NCI-H2029 (cell line): ENCODE measurements at regions not wholly inside any gene's neighbourhood (a gene's known extent, or its start where the extent isn't known, plus 50 kb on each side); places are given as distances from the start of the nearest gene placed in this dataset.
"Not testable (repeated sequence)": the region's sequence is repeated elsewhere in the genome, so short reads cannot be mapped to it uniquely, and the experiment has no call there.

Experiments
- DNase-seq: peaks from one replicate; lab custom pipeline; 2025; lab: John Stamatoyannopoulos, UW

DNA sequence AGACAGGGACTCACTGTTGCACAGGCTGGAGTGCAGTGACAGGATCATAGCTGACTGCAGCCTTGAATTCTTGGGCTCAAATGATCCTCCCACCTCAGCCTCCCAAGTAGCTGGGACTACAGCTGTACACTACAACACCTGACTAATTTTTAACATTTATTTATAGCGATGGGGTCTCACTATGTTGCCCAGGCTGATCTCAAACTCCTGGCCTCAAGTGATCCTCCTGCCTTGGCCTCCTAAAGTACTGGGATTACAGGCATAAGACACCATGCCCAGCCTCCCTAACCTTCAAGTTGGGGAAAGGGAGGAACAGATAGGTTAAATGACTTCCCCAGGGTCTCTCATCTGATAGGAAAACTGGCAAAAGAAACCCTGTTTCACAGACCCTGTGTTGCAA lies 919.5 kb downstream of the TYW1 start:
- not testable (repeated sequence) for DNase-seq

DNA sequence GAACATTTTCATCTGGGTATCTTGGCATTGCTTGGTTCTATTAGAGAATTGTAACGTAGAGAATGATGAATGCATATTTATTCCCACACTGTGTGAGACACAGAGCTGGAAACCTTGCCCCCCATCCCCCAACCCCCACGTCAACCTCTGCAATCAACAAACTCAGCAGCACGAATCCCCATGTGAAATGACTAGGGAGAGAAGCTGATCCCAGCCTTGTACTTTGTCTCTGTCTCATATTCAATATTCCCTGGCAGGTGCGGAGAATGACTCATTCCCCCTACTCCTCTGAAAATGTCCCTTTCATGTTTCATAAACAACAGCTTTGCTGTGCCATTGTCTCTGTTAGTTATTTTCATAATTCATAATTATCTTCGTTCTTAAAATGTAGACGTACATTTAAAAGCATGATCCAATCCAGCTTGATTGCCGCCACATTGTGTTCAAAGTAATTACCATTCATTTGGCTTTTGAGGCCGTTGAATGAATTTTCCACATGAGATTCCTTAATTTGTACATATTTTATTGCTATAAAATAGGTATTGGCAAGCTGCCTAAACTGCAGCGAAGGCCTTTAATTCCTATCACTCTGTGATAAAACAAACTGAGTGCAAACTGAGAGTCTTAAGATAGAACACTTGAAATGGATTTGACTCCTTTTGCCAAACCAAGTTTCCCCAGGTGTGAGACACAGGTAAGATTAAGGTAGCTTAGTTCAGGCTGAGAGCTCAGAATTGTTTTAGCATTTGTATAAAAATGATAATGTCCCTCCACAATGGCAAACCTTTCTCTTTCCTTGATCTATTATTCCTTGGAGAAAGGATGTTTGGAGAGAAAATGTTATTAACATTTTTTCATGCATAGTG lies 920.2 kb downstream of the TYW1 start:
- DNase-seq: no peak

DNA sequence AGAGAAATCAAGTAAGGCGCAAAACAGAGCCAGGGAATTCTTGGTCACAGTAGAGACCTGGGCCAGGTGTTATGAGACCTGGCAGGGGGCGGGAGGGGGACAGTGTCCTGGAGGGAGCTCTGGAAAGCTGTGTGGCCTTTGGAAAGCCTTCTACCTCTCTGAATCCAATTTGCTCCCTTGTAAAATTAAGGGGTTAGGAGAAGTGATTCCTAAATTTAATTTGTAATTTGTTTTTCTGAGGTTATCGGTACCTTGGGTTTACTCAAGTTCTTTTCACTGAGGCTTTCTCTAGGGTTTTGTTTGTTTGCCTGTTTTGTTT lies 920.8 kb downstream of the TYW1 start:
- DNase-seq: no peak

DNA sequence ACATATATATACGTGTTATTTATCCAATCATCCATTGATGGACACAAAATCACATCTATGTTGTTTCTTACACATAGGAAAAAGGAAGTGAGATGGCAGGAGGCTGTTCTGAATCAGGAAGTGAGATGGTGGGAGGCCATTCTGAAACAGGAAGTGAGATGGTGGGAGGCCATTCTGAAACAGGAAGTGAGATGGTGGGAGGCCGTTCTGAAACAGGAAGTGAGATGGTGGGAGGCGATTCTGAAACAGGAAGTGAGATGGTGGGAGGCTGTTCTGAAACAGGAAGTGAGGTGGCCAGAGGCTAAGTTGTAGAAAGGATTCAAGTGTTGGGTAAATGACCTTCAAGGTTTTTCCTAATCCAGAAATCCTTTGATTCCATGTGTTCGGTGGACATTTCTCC lies 921.5 kb downstream of the TYW1 start:
- DNase-seq: no peak

DNA sequence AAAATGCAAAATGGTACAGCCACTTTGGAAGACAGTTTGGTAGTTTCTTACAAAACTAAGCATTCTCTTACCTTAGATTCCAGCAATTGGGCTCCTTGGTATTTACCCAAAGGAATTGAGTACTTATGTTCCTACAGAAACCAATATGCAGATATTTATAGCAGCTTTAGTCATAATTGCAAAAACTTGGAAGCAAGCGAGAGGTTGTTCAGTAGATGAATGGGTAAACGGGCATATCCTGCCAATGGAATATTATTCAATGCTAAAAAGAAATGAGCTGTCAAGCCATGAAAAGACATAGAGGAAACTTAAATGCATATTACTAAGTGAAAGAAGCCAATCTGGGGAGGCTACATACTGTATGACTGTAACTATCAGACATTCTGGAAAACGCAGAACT lies 926.7 kb downstream of the TYW1 start:
- DNase-seq: no peak

DNA sequence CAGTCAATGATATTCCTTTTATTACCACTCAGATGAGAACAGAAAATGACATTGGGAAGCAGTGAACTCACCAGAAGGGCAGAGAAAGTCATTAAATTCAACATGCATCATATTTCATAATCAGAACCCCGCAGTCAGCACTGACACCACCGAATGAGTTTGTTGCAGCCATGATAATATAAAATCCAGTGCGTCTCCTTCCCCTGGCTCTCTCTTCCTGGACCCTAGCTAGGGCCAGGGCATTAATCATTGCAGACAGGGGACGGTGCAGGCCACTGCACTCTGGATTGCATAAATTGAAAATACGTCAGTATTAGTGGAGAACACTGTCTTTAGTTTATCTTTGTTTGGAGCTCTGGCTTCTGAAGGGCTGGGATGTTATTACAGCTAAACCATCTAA lies 931.5 kb downstream of the TYW1 start:
- no peak for DNase-seq

DNA sequence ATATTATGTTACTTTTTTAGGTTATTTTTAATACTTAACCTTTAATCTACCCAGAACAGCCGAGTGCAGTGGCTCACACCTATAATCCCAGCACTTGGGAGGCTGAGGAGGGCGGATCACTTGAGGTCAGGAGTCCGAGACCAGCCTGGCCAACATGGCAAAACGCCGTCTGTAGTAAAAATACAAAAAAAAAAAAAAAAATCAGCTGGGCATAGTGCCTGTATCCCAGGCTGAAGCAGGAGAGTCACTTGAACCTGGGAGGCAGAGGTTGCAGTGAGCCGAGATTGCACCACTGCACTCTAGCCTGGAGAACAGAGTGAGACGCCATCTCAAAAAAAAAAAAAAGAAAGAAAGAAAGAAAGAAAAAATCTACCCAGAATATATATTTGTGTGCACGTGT lies 939.8 kb downstream of the TYW1 start:
- not testable (repeated sequence) for DNase-seq

DNA sequence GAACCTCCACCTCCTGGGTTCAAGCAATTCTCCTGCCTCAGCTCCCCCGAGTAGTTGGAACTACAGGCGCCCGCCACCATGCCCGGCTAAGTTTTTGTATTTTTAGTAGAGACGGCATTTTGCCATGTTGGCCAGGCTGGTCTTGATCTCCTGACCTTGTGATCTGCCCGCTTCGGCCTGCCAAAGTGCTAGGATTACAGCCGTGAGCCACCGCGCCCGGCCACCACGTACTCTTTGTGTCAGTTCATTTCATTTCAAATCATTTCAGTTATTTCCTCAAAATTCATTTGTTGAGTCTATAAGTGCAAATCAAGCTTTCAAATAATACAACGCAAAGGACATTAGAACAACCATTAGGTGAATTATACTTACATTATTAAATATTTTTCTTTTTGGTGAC lies 943.8 kb downstream of the TYW1 start:
- DNase-seq: no peak

DNA sequence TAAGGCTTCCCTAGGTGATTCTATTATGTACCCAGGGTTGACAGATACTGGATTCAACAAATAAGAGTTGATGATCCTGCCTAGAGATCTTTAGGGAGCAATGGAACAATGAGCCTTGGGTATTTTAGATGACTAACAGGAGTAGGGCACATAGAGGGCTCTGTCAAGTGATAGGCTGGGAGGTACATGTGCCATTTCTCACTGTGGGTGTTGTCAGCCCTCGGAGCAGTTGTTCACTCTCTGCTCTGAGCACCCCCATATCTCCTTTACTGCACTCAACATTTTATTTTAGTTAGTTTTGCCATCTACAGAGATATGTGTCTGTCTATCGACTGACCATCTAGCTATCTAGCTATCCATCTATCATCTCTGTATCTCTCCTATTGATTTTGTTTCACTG lies 950.6 kb downstream of the TYW1 start:
- no peak for DNase-seq

DNA sequence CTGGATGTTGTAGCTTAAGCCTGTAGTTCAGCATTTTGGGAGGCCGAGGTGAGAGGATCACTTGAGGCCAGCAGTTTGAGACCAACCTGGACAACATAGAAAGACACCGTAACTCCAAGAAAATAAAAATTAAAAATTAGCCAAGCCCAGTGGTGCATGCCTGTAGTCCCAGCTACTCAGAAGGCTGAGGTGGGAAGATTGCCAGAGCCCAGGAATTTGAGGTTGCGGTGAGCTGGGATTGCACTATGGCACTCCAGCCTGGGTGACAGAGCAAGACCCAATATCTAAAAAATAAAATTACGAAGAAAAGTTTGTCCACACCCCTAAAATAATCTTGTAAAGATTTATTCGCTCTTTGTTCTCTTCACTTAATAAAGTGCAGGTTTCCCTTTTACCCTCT lies 951.0 kb downstream of the TYW1 start:
- DNase-seq: no peak

DNA sequence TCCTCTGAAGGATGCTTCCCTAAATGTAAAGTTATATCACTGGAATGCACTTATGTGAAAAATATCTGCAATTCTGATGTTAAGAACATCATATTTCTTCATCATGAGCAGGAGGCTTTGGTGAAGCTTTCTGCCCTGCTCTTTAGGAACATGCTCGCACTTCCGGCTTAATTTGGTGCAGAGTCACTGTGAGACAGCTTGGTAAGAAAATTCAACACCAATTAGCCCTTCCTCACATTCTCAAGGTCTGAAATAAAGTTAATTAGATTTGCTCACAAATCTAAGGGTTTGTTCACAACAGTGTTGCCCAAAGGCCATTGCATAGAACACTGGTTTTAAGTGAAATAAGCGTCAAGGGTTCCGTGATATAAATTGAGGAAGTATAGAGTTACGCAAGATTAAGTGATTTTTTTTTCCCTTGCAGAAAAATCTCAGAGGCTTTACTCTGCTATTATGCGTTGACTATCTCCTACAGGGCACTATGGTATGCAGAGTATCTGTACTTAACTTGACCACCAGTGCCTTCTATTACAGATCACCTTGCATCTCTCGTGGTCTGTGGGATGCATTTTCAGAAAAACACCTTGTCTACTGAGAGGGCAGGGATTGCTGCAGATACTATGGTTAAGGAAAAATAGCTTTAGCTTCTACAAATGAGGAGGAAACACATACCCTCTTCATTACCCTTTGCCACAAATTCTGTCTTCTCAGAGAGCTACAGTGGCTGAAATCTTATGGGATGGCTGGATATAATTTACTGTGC lies 953.9 kb downstream of the TYW1 start:
- DNase-seq: no peak

DNA sequence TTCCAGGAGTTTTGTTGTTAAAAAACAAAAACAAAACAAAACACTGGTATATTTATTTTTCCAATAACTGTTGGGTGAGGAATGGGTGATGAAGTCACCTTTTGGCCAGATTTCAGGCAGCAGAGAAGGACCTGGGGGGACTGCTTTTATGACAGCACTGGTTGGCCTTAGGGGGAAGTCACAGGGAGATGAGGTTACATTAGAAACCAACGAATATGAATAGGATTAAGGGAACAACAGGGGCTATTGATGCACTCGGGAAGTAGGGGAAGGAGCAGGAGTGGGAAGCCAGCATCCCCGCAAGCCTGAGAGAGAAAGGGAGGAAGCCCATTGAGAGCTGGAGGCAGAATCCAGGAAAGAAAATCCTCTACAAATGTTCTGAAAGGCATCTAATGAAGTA lies 958.4 kb downstream of the TYW1 start:
- DNase-seq: no peak

DNA sequence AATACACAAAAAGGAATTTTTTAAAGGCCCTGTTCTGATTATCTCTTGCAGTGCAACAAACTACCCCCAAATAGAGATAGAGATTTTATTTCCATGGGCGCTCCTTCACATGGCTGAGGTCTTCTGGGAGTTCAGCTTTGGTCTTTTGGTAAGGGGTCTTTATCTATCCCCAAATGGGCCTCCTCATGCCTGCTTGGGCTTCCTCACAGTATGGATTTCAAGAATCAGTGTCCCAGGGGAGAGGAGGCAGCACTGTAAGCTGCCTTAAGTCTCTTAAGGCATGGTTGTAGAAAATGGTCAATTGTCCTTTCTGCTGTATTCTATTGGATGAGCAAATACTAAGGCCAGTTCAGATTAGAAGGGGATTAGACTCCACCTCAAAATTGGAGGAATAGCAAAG lies 966.2 kb downstream of the TYW1 start:
- DNase-seq: no peak

DNA sequence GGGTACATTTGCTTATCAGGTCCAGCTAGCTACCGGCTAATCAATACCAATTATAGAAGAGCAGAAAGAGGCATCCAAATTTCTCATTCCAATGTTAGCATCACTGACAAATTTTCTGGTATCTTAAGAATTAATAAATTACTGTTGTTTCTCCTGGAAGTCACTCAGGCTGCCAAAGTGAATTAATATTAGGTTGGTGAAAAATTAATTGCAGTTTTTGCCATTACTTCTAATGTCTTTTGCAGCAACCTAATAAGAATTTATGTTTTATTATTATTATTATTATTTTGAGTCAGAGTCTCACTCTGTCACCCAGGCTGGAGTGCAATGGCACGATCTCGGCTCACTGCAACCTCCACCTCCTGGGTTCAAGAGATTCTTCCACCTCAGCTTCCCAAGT lies 979.9 kb downstream of the TYW1 start:
- DNase-seq: no peak

DNA sequence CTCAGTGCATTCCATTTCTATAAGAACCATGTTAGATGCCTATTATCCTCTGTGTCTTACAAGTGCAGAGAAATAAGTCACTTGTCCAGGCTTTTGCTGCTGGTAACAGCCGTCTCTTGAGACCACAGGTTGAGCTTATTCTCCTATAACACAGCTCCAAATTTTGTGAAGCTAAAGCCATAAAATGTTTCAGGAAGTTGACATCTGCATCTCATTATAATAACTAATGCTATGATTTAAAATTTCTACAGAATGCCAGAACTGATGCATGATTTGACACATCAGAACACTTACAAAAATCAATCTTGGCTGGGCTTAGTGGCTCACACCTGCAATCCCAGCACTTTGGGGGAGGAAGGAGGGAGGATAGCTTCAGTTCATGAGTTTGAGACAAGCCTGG lies 986.9 kb downstream of the TYW1 start:
- DNase-seq: no peak

DNA sequence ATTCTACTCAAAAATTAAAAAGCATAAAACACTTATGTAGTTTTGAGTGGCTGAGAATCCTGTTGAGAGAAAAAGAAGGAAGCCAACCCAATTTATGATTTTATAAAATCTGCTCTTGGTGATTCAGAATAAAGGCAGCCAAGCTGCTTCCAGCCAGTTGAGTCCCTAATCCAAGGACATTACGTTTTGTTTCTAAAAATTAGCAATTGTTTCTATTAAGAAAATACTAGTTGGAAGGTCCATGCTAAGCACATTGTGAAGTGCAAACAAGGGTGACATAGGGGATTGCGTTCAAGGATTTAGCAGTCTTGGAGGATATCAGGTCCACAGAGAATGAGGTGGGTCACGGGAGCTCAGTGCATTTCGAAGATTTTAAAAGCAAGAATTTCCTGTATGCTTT lies 987.7 kb downstream of the TYW1 start:
- DNase-seq: no peak

DNA sequence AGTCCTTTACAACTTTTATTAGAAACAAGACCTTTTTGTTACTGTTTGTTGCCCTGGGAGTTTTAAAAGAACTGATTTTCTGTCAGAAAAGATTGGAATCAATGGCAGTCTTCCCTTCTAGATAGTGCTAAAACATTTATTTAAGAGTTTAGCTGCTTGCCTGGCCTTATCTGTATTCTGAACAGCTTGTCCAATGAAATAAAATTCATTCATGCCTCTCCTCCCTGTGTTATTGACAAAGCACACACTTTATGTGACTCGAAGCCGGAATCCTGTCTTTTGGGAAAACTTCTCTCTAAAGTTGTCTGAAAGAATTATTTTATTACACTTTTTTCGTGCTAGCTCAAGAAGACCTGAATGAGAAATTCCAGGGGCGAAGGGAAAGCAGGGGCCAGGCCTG lies 992.5 kb downstream of the TYW1 start:
- no peak for DNase-seq

DNA sequence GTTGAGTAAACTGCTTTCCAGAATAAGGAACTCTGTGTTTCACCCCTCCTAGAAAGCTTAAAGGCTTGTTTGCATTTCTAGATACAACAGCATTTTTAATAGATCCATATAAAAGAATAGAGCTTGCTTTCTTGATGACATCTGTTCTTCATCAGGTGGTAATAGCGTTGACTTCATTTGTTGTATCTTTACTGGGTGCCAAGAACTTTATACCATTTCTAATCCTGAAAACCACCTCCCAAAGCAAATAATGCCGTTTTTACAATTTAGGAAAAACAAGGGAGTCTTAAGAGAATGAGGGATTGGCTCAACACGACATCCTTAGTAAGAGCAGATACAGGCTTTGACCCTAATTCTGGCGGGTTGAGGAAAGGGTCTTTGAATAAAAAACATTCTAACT lies 993.4 kb downstream of the TYW1 start:
- no peak for DNase-seq

DNA sequence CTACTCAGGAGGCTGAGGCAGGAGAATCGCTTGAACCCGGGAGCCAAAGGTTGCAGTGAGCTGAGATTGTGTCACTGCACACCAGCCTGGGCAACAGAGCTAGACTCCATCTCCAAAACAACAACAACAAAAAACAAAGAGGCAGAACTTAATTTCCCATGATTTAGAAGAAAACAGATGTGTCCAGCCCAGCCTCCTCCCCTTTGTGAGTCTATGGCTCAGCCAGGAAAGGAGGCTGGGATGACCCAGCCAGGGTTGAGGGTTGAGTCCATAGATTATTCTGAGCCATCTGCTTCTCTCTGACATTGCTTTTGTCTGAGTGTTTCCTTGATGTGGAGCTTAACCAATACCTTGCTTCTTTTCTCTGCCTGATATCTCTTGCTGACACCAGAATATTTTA lies 994.1 kb downstream of the TYW1 start:
- DNase-seq: no peak

DNA sequence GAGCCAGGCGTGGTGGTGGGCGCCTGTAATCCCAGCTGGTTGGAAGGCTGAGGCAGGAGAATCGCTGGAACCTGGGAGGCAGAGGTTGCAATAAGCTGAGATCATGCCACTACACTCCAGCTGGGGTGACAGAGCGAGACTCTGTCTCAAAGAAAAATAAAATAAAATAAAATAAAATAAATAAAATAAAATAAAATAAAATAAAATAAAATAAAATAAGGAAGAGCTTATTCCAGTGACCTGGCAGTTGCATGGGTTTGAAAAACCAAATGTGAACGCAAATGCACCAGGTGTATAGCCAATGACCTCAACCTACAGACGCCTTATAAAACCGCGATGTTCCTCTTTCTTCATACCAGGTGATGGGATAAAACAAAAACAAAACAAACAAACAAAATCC lies 995.7 kb downstream of the TYW1 start:
- DNase-seq: no peak

DNA sequence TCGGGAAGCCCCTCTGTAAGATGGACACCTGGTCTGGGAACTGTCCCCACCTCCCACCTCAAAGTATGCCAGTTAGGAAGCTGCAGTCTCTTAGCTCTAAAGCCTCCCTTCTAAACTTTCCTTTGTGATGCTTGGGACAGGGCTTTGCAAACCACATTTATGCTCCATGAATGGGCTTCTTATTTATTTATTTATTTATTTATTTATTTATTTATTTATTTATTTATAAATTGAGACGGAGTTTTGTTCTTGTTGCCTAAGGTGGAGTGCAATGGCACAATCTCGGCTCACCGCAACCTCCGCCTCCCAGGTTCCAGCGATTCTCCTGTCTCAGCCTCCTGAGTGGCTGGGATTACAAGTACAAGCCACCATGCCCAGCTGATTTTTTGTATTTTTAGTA lies 1009.4 kb downstream of the TYW1 start:
- DNase-seq: no peak

DNA sequence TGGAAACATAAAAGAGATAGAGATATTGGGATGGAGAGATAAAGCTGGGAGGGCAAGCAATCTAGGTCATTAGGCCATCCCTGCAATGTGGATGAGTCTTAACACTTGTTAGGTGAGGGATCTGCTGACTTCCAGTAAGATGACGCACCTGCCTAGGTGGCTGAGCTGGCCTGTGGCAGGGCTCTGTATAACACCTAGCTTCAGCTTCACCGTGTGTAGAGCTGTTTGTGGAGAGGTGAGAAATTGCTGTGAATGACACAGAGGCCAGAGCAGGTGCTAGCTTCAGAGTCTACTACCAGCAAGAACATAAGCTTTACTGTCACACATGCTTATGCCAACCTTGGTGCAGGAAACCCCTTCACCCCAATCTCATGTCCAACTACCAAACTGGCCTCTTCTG lies 1010.0 kb downstream of the TYW1 start:
- no peak for DNase-seq

DNA sequence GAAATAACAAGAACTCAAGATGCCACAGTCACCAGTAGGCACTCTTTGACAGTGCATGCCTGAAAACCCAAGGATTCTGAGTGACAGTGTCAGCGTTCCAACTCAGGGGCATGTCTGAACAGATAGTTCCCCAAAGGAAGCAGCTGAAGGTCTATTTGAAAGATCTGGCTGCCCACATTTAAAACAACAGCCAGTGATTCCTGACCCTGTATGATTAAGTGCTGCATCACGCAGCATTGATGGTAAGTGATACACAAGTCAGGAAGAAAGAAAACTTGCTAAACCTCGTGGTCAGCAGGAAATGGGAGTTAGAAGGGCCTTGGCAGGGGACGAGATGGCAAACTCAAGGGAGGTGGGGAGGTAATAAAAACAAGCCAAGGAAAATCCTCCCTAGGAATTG lies 1013.1 kb downstream of the TYW1 start:
- DNase-seq: no peak
